ENCODE measurements at regions not wholly inside any gene's neighbourhood (a gene's known extent, or its start where the extent isn't known, plus 50 kb on each side); places are given as distances from the start of the nearest gene placed in this dataset.

DNA sequence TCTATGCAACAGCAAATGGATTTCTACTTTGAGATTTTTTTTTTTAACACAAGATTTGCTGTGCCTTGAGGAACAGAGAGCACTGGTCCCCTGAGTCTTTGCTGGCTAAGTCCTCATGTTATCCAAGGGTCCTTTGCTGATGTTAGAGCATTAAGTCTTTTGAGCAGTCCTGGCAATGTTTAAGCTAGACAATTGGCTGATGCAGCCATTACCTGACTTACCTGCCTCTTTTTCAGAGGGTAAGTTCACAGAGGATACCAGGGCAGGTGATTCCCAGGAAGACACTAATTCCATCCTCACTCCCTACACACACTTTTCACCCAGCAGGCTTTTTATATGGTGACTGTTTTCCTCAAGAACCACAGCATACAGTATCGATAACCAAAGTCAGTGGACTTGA, 337.7 kb downstream of the HDGFL1 start:
- Histone ChIP-seq H3K36me3 (ENCODE audit: control insufficient read depth, insufficient read depth, low read length) (no peaks in the 10 kb centered on the region), H3K4me3 (ENCODE audit: low read depth, low read length) (no peak overlapping the region), H3K27me3 (ENCODE audit: control insufficient read depth, insufficient read depth, low read length) (no peaks in the 10 kb centered on the region)
- FAIRE-seq (no peak), DNase-seq (ENCODE audit: low read depth) (no peak)
- TF ChIP-seq, protein P1, sequence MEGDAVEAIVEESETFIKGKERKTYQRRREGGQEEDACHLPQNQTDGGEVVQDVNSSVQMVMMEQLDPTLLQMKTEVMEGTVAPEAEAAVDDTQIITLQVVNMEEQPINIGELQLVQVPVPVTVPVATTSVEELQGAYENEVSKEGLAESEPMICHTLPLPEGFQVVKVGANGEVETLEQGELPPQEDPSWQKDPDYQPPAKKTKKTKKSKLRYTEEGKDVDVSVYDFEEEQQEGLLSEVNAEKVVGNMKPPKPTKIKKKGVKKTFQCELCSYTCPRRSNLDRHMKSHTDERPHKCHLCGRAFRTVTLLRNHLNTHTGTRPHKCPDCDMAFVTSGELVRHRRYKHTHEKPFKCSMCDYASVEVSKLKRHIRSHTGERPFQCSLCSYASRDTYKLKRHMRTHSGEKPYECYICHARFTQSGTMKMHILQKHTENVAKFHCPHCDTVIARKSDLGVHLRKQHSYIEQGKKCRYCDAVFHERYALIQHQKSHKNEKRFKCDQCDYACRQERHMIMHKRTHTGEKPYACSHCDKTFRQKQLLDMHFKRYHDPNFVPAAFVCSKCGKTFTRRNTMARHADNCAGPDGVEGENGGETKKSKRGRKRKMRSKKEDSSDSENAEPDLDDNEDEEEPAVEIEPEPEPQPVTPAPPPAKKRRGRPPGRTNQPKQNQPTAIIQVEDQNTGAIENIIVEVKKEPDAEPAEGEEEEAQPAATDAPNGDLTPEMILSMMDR (IDR thresholded peaks at IDR 0.05; ENCODE audit: insufficient read depth, low read length, severe bottlenecking): no peak

DNA sequence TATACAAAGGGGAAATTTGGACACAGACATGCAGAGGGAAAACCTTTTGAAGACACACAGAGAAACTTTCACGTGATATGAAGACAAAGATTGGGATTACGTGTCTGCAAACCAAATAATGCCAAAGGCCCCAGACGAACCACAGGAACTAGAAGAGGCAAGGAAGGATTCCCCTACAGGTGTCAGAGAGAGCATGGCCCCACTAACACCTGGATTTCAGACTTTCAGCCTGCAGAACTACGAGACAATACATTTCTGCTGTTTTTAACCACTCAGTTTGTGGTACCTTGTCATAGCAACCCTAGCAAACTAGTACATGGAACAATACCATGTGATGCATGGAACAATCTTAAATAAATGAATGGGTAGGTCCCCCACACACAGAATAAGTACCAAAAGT, 341.0 kb downstream of the HDGFL1 start:
- TF ChIP-seq, protein P1 (IDR thresholded peaks at IDR 0.05; ENCODE audit: insufficient read depth, low read length, severe bottlenecking): no peak
- DNase-seq (ENCODE audit: low read depth) (no peak), FAIRE-seq (no peak)
- no peaks in the 10 kb centered on the region for H3K36me3 ChIP-seq (ENCODE audit: control insufficient read depth, insufficient read depth, low read length)
- H3K4me3 ChIP-seq (ENCODE audit: low read depth, low read length): no peak overlapping the region
- H3K27me3 ChIP-seq (ENCODE audit: control insufficient read depth, insufficient read depth, low read length): no peaks in the 10 kb centered on the region

- no peak for DNase-seq (ENCODE audit: low read depth)
- Histone ChIP-seq H3K4me3 (ENCODE audit: low read depth, low read length) (no peak overlapping the region), H3K36me3 (ENCODE audit: control insufficient read depth, insufficient read depth, low read length) (no peaks in the 10 kb centered on the region), H3K27me3 (ENCODE audit: control insufficient read depth, insufficient read depth, low read length) (no peaks in the 10 kb centered on the region)
- TF ChIP-seq, protein P1 (IDR thresholded peaks at IDR 0.05; ENCODE audit: insufficient read depth, low read length, severe bottlenecking): no peak
- FAIRE-seq: no peak
Observed at GRCh38 chr6:22913612-22914011, 344.2 kb downstream of the HDGFL1 start.

DNA sequence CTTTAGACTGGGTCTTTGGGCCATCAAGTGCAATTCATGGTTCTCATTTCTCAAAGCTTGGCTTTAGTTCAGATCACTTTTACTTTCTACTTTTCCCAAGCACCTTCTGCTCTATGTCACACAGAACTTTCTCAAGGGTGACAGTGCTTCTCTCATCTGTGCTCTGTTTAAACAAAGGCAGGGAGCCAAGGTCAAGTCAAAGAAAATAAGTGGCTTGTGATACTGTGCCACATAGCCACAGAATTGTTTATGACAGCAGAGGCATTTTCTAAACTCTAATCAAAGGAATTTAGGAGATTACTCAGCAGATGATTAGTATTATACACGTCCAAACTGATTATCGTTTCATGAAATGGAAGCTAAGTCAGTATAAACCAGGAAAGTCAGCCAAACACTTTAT, 348.0 kb downstream of the HDGFL1 start:
- Histone ChIP-seq H3K27me3 (ENCODE audit: control insufficient read depth, insufficient read depth, low read length) (no peaks in the 10 kb centered on the region), H3K36me3 (ENCODE audit: control insufficient read depth, insufficient read depth, low read length) (no peaks in the 10 kb centered on the region), H3K4me3 (ENCODE audit: low read depth, low read length) (no peak overlapping the region)
- TF ChIP-seq, protein P1 (IDR thresholded peaks at IDR 0.05; ENCODE audit: insufficient read depth, low read length, severe bottlenecking): no peak
- FAIRE-seq: no peak
- DNase-seq (ENCODE audit: low read depth): no peak

GRCh38 chr6:22921828-22922227, 352.5 kb downstream of the HDGFL1 start:
- no peak for FAIRE-seq
- no peaks in the 10 kb centered on the region for H3K27me3 ChIP-seq (ENCODE audit: control insufficient read depth, insufficient read depth, low read length)

More at GRCh38 chr6:22921828-22922227, 352.5 kb downstream of the HDGFL1 start:
- DNase-seq (ENCODE audit: low read depth): no peak
- no peak overlapping the region for H3K4me3 ChIP-seq (ENCODE audit: low read depth, low read length)
- TF ChIP-seq, protein P1 (IDR thresholded peaks at IDR 0.05; ENCODE audit: insufficient read depth, low read length, severe bottlenecking): no peak
- H3K36me3 ChIP-seq (ENCODE audit: control insufficient read depth, insufficient read depth, low read length): no peaks in the 10 kb centered on the region

Data from bronchial epithelial cell (primary cell).